ENCODE measurements at regions not wholly inside any gene's neighbourhood (a gene's known extent, or its start where the extent isn't known, plus 50 kb on each side); places are given as distances from the start of the nearest gene placed in this dataset.

DNA sequence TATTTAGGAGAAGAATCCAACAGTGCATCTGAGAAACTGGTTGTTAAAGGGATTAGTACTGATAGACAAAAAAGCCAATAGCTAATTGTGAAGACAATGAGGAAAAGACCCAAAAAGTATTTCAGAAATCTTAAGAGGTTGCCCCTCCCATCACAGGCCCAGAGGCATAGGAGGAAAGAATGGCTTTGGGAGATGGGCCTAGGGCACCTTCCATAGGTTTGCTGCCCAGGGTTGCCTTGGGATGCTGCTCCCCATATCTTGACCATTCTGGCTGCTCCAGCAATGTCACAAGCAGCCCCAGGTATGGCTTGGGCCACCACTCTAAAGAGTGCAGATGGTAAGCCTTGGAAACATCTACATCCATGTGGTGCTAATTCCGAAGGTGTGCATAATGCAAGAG, 68.7 kb upstream of the CD5L start:
- TF ChIP-seq, protein P1, sequence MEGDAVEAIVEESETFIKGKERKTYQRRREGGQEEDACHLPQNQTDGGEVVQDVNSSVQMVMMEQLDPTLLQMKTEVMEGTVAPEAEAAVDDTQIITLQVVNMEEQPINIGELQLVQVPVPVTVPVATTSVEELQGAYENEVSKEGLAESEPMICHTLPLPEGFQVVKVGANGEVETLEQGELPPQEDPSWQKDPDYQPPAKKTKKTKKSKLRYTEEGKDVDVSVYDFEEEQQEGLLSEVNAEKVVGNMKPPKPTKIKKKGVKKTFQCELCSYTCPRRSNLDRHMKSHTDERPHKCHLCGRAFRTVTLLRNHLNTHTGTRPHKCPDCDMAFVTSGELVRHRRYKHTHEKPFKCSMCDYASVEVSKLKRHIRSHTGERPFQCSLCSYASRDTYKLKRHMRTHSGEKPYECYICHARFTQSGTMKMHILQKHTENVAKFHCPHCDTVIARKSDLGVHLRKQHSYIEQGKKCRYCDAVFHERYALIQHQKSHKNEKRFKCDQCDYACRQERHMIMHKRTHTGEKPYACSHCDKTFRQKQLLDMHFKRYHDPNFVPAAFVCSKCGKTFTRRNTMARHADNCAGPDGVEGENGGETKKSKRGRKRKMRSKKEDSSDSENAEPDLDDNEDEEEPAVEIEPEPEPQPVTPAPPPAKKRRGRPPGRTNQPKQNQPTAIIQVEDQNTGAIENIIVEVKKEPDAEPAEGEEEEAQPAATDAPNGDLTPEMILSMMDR (conservative IDR thresholded peaks at IDR 0.05 in 1 of 2, IDR thresholded peaks at IDR 0.05 in 1 of 2; ENCODE audit: low read depth in 1 of 2, low read length in 2 of 2): no peak
- no peak for TF ChIP-seq EZH2 (IDR thresholded peaks at IDR 0.05; ENCODE audit: low read length, missing control alignments)
